Liver (tissue), 8 donors: ENCODE measurements at regions not wholly inside any gene's neighbourhood (a gene's known extent, or its start where the extent isn't known, plus 50 kb on each side); places are given as distances from the start of the nearest gene placed in this dataset.

Experiments
- DNase-seq: peaks from one replicate; pipeline ENCODE4 v3.0.0-alpha.2; 2017; ENCODE audit warnings: low spot score
- H3K27ac ChIP-seq, 2 donors: one replicate each; pipeline ENCODE4 v1.7.0; 2013; ENCODE audit warnings: inconsistent platforms in 2 of 2, low read length in 2 of 2, control low read depth in 1 of 2, low read depth in 1 of 2, mild to moderate bottlenecking in 1 of 2
- H3K27me3 ChIP-seq, 4 donors: one replicate each; pipeline versions ENCODE4 v1.6.1 to v1.7.0; 2013; ENCODE audit warnings: low read length in 3 of 4, inconsistent platforms in 1 of 4, mild to moderate bottlenecking in 1 of 4, moderate library complexity in 1 of 4; ENCODE audit not compliant: control insufficient read depth in 4 of 4, insufficient read depth in 4 of 4
- H3K36me3 ChIP-seq, 4 donors: one replicate each; pipeline versions ENCODE4 v1.6.1 to v1.7.0; 2013; ENCODE audit warnings: low read length in 3 of 4, mild to moderate bottlenecking in 3 of 4, low read depth in 1 of 4, moderate library complexity in 1 of 4; ENCODE audit not compliant: control insufficient read depth in 4 of 4, insufficient read depth in 3 of 4
- H3K4me1 ChIP-seq, 4 donors: one replicate each; pipeline versions ENCODE4 v1.6.1 to v1.7.0; 2013; ENCODE audit warnings: low read length in 3 of 4, mild to moderate bottlenecking in 3 of 4, moderate library complexity in 1 of 4; ENCODE audit not compliant: control insufficient read depth in 4 of 4, insufficient read depth in 4 of 4
- H3K4me3 ChIP-seq, 3 donors: one replicate each; pipeline versions ENCODE4 v1.6.1 to v1.7.0; 2013; ENCODE audit warnings: low read length in 3 of 3, control low read depth in 1 of 3, low read depth in 1 of 3, mild to moderate bottlenecking in 1 of 3
- H3K9ac ChIP-seq, 2 donors: one replicate each; pipeline ENCODE4 v1.7.0; 2013; ENCODE audit warnings: low read length in 2 of 2, mild to moderate bottlenecking in 2 of 2, moderate library complexity in 2 of 2, control low read depth in 1 of 2, low read depth in 1 of 2
- H3K9me3 ChIP-seq, 4 donors: one replicate each; pipeline versions ENCODE4 v1.6.1 to v1.7.0; 2013; ENCODE audit warnings: low read length in 3 of 4; ENCODE audit not compliant: control insufficient read depth in 4 of 4
- EGR1 ChIP-seq, 2 donors: IDR thresholded peaks; 2 replicates each; pipeline ENCODE4 v1.6.1; 2016 to 2018; ENCODE audit warnings: antibody characterized with exemption in 2 of 2, low read depth in 2 of 2
- FOXA1 ChIP-seq: IDR thresholded peaks from 2 replicates; pipeline ENCODE4 v1.6.1; 2016; ENCODE audit warnings: antibody characterized with exemption
- FOXA2 ChIP-seq: IDR thresholded peaks from 2 replicates; pipeline ENCODE4 v1.6.1; 2016; ENCODE audit warnings: antibody characterized with exemption
- GABPA ChIP-seq, 2 donors: IDR thresholded peaks in 1 of 2; conservative IDR thresholded peaks in 1 of 2; 2 replicates each; pipeline ENCODE4 v1.6.1; 2016; ENCODE audit warnings: antibody characterized with exemption in 2 of 2, mild to moderate bottlenecking in 1 of 2, moderate library complexity in 1 of 2
- HNF4A ChIP-seq, 2 donors: conservative IDR thresholded peaks; 2 replicates each; pipeline ENCODE4 v1.6.1; 2016; ENCODE audit warnings: antibody characterized with exemption in 2 of 2, mild to moderate bottlenecking in 2 of 2
- HNF4G ChIP-seq: IDR thresholded peaks from 2 replicates; pipeline ENCODE4 v1.6.1; 2016; ENCODE audit warnings: antibody characterized with exemption
- JUND ChIP-seq, 2 donors: IDR thresholded peaks; 2 replicates each; pipeline ENCODE4 v1.6.1; 2016; ENCODE audit warnings: antibody characterized with exemption in 2 of 2
- NR2F2 ChIP-seq: IDR thresholded peaks from 2 replicates; pipeline ENCODE4 v1.6.1; 2016; ENCODE audit warnings: antibody characterized with exemption
- RAD21 ChIP-seq, 2 donors: IDR thresholded peaks; 2 replicates each; pipeline ENCODE4 v1.6.1; 2016; ENCODE audit warnings: antibody characterized with exemption in 2 of 2, mild to moderate bottlenecking in 2 of 2
- RXRA ChIP-seq, 2 donors: IDR thresholded peaks; 2 replicates each; pipeline ENCODE4 v1.6.1; 2017 to 2018; ENCODE audit warnings: antibody characterized with exemption in 2 of 2, mild to moderate bottlenecking in 1 of 2
- SP1 ChIP-seq: IDR thresholded peaks from 2 replicates; pipeline ENCODE4 v1.6.1; 2018; ENCODE audit warnings: antibody characterized with exemption, mild to moderate bottlenecking
- TAF1 ChIP-seq: conservative IDR thresholded peaks from 2 replicates; pipeline ENCODE4 v1.6.1; 2016; ENCODE audit warnings: antibody characterized with exemption, mild to moderate bottlenecking
- YY1 ChIP-seq: IDR thresholded peaks from 2 replicates; pipeline ENCODE4 v1.6.1; 2016; ENCODE audit warnings: antibody characterized with exemption, mild to moderate bottlenecking
- WGBS: extraction: QIAGEN DNeasy Blood & Tissue Kit; methylation state at CpG from one replicate; pipeline ENCODE4 v1.1.7; 2013; 5-methylcytosine and 5-hydroxymethylcytosine counted together
- TF ChIP-seq, protein P1 (sequence below): fragments of 150-350 bp; IDR thresholded peaks from 2 replicates; pipeline ENCODE4 v1.5.1; 2017; ENCODE audit warnings: improper control_type of control experiment, low read depth, low read length; ENCODE audit not compliant: missing input control
- TF ChIP-seq, protein P2 (sequence below): IDR thresholded peaks from 2 replicates; pipeline ENCODE4 v1.6.1; 2016; ENCODE audit warnings: antibody characterized with exemption, mild to moderate bottlenecking
- TF ChIP-seq, protein P3 (sequence below): IDR thresholded peaks from 2 replicates; pipeline ENCODE4 v1.6.1; 2016; ENCODE audit warnings: antibody characterized with exemption
- TF ChIP-seq, protein P4 (sequence below): IDR thresholded peaks from 2 replicates; pipeline ENCODE4 v1.6.1; 2016; ENCODE audit warnings: antibody characterized with exemption
- TF ChIP-seq, protein P5 (sequence below): IDR thresholded peaks from 2 replicates; pipeline ENCODE4 v1.6.1; 2016; ENCODE audit warnings: antibody characterized with exemption
- donor health status: healthy.
- donor health status: healthy.
- donor health status: healthy.
- donor health status: healthy.
- donor health status: healthy.

DNA sequence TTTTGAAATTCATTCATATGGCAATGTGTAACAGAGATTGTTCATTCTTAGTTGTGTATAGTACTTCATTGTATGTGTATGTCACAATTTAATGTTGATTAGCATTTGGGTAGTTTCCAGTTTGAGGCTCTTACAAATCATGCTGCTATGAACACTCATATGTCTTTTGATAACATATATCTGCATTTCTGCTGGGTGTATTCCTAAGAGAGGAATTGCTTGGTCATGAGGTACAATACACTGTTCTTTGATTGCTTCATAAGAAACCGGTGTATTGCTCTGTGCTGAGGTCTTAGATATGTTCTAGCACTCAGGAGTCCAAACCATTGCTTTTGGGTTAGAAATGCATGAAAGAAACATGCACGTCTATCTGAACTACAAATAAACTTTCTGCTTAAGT lies 492.9 kb upstream of the JAG1 start:
- DNase-seq = no peak
- Histone ChIP-seq H3K4me1 (no peaks in the 10 kb centered on the region), H3K9ac (no peak overlapping the region), H3K9me3 (no peaks in the 10 kb centered on the region), H3K27ac (no peak overlapping the region), H3K4me3 (no peak overlapping the region), H3K27me3 (peaks cover 0 to 2% (median 0%) of the 10 kb centered on the region in 4 donors), H3K36me3 (no peaks in the 10 kb centered on the region)
- TF ChIP-seq, protein P1, sequence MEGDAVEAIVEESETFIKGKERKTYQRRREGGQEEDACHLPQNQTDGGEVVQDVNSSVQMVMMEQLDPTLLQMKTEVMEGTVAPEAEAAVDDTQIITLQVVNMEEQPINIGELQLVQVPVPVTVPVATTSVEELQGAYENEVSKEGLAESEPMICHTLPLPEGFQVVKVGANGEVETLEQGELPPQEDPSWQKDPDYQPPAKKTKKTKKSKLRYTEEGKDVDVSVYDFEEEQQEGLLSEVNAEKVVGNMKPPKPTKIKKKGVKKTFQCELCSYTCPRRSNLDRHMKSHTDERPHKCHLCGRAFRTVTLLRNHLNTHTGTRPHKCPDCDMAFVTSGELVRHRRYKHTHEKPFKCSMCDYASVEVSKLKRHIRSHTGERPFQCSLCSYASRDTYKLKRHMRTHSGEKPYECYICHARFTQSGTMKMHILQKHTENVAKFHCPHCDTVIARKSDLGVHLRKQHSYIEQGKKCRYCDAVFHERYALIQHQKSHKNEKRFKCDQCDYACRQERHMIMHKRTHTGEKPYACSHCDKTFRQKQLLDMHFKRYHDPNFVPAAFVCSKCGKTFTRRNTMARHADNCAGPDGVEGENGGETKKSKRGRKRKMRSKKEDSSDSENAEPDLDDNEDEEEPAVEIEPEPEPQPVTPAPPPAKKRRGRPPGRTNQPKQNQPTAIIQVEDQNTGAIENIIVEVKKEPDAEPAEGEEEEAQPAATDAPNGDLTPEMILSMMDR = no peak
- TF ChIP-seq GABPA (IDR thresholded peaks at IDR 0.05 in 1 of 2, conservative IDR thresholded peaks at IDR 0.05 in 1 of 2) (no peak), TAF1 (no peak), FOXA2 (no peak), JUND (IDR thresholded peaks at IDR 0.05) (no peak), HNF4G (no peak), NR2F2 (no peak), RAD21 (IDR thresholded peaks at IDR 0.05) (no peak), YY1 (no peak)
- TF ChIP-seq, protein P2, sequence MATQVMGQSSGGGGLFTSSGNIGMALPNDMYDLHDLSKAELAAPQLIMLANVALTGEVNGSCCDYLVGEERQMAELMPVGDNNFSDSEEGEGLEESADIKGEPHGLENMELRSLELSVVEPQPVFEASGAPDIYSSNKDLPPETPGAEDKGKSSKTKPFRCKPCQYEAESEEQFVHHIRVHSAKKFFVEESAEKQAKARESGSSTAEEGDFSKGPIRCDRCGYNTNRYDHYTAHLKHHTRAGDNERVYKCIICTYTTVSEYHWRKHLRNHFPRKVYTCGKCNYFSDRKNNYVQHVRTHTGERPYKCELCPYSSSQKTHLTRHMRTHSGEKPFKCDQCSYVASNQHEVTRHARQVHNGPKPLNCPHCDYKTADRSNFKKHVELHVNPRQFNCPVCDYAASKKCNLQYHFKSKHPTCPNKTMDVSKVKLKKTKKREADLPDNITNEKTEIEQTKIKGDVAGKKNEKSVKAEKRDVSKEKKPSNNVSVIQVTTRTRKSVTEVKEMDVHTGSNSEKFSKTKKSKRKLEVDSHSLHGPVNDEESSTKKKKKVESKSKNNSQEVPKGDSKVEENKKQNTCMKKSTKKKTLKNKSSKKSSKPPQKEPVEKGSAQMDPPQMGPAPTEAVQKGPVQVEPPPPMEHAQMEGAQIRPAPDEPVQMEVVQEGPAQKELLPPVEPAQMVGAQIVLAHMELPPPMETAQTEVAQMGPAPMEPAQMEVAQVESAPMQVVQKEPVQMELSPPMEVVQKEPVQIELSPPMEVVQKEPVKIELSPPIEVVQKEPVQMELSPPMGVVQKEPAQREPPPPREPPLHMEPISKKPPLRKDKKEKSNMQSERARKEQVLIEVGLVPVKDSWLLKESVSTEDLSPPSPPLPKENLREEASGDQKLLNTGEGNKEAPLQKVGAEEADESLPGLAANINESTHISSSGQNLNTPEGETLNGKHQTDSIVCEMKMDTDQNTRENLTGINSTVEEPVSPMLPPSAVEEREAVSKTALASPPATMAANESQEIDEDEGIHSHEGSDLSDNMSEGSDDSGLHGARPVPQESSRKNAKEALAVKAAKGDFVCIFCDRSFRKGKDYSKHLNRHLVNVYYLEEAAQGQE = no peak
- WGBS = 84% methylated on average over 2 of the region's 2 CpGs

DNA sequence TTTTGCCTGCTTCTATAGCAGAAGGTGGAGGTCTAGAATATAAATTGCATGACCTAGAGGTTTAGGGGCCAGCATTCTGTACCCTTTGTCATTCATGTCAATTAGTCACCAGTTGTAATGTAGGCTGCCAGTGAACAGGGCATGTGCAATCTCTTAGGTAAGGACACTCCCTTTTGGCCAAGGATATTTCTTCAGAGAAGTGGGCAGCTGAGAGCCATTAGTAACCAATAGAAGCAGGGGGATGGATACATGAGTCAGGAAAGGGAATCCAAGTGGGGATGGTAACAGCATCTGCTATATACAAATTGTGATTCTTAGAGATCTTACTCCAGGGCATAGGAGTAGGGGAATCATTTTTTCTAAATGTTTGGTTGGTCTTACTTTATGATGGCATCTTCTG lies 494.2 kb upstream of the JAG1 start:
- no peak for DNase-seq
- Histone ChIP-seq H3K9ac (no peak overlapping the region), H3K9me3 (no peaks in the 10 kb centered on the region), H3K4me3 (no peak overlapping the region), H3K27ac (no peak overlapping the region), H3K4me1 (no peaks in the 10 kb centered on the region), H3K27me3 (peaks cover 0 to 2% (median 1%) of the 10 kb centered on the region in 4 donors), H3K36me3 (no peaks in the 10 kb centered on the region)
- TF ChIP-seq NR2F2 = no peak
- no peak for TF ChIP-seq FOXA2
- no peak for TF ChIP-seq RAD21 (IDR thresholded peaks at IDR 0.05)
- TF ChIP-seq YY1 = no peak
- TF ChIP-seq RXRA (IDR thresholded peaks at IDR 0.05) = no peak
- no peak for TF ChIP-seq GABPA (IDR thresholded peaks at IDR 0.05 in 1 of 2, conservative IDR thresholded peaks at IDR 0.05 in 1 of 2)
- no peak for TF ChIP-seq JUND (IDR thresholded peaks at IDR 0.05)
- TF ChIP-seq HNF4G = no peak
- TF ChIP-seq, protein P3, sequence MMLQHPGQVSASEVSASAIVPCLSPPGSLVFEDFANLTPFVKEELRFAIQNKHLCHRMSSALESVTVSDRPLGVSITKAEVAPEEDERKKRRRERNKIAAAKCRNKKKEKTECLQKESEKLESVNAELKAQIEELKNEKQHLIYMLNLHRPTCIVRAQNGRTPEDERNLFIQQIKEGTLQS = no peak
- TF ChIP-seq TAF1 = no peak
- no peak for TF ChIP-seq HNF4A (conservative IDR thresholded peaks at IDR 0.05)
- TF ChIP-seq, protein P1 = no peak
- TF ChIP-seq SP1 = no peak
- TF ChIP-seq, protein P4, sequence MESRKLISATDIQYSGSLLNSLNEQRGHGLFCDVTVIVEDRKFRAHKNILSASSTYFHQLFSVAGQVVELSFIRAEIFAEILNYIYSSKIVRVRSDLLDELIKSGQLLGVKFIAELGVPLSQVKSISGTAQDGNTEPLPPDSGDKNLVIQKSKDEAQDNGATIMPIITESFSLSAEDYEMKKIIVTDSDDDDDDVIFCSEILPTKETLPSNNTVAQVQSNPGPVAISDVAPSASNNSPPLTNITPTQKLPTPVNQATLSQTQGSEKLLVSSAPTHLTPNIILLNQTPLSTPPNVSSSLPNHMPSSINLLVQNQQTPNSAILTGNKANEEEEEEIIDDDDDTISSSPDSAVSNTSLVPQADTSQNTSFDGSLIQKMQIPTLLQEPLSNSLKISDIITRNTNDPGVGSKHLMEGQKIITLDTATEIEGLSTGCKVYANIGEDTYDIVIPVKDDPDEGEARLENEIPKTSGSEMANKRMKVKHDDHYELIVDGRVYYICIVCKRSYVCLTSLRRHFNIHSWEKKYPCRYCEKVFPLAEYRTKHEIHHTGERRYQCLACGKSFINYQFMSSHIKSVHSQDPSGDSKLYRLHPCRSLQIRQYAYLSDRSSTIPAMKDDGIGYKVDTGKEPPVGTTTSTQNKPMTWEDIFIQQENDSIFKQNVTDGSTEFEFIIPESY = no peak
- TF ChIP-seq EGR1 (IDR thresholded peaks at IDR 0.05; ENCODE audit: low read depth in 2 of 2) = no peak
- TF ChIP-seq, protein P5, sequence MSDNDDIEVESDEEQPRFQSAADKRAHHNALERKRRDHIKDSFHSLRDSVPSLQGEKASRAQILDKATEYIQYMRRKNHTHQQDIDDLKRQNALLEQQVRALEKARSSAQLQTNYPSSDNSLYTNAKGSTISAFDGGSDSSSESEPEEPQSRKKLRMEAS = no peak
- no peak for TF ChIP-seq FOXA1
- TF ChIP-seq, protein P2 = no peak
